Endometrium (tissue), 2 donors: ENCODE measurements at regions not wholly inside any gene's neighbourhood (a gene's known extent, or its start where the extent isn't known, plus 50 kb on each side); places are given as distances from the start of the nearest gene placed in this dataset.

Source experiments
- FAIRE-seq: peaks from 2 replicates; lab custom pipeline; 2012; peaks lifted over from hg19 to GRCh38; lab: Jason Lieb, UNC
- donor health status: control.
- donor health status: control.

DNA sequence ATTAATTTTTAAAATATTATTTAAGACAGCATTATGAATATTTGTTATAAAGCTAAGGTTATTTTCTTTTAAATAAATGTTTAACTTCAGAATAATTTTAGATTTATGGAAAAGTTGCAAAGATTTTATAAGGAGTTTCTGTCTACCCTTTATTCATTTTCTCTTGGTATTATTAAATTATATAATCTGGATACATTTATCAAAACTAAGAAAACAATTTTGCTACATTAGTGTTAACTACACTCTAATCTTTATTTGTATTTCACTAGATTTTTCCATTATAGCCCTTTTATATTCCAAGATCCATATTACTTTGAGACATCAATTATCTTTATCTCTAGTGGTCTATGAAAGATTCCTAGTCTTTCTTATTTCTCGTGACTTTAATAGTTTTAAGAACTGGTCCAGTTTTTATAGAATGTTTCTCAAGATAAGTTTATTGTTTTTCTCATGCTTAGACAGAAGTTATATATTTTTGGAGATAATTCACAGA is 1243.7 kb upstream of the PCDH9 start:
- FAIRE-seq, result peak; percentile 86

DNA sequence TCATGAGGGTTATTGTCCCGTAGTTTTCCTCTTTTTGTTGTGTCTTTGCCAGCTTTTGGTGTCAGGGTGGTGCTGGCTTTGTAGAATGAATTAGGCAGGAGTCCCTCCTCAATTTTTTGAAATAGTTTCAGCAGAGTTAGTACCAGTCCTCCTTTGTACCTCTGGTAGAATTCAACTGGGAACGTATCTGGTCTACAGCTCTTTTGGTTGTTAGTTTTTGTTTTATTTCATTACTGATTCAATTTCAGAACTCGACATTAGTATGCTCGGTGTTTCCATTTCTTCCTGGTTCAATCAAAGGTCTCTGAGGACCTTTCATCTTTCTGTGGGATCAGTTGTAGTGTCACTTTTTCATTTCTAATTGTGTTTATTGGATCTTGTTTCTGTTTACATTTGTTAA is 1237.0 kb upstream of the PCDH9 start:
- FAIRE-seq, result no peak

DNA sequence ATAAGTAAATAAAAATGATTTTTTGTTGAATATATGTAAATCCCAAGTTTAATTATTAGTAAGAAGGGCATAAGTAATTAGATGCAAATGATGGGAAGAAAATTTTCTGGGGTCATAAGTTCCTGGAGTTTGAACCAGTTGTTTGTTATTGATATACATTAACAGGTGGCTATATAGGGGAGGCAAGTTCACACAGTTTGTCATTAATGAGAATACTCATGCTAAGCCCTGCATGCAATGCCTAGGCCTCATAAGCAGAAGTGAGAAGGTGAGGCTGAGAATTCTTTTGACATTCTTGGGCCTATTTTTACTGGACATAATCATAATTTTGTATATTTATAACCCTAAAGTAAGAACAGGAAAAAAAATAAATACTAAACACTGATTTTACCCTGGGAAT is 1210.7 kb upstream of the PCDH9 start:
- no peak for FAIRE-seq

DNA sequence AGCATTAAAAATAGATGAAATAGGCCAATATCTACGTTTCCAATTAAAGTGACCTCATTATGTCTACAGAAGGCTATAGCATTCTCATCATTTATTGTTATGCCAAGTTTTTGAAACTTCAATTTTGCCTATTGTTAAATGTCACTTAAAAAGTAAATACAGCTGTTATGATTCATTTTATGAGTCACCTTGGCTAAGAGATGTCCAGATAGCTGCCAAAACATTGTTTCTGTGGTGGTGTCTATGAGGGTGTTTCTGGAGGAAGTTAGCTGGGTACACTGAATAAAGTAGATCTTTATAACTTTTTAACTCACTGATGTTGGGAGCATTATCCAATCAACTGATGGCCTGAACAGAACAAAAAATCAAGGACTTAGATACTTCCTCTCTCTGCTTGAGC is 1209.7 kb upstream of the PCDH9 start:
- no peak for FAIRE-seq

DNA sequence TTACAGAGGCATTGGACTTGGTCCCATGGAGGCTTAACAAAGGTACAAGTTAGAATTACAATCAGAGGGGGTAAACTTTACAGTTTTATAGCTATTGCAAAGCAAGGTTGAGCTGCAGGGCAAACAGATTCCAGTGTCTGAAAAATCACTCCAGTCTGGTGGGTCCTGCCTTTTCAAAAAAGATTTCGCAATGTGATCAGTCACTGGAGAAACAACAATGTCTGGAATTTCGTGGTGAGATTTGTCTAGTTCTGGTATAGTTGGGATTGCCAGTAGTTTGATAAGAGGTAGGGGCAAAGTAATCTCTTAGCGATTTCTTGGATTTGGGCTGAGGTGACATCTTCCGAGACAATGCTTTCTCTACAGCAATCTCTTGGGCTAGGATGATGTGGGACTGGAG is 1198.2 kb upstream of the PCDH9 start:
- no peak for FAIRE-seq

DNA sequence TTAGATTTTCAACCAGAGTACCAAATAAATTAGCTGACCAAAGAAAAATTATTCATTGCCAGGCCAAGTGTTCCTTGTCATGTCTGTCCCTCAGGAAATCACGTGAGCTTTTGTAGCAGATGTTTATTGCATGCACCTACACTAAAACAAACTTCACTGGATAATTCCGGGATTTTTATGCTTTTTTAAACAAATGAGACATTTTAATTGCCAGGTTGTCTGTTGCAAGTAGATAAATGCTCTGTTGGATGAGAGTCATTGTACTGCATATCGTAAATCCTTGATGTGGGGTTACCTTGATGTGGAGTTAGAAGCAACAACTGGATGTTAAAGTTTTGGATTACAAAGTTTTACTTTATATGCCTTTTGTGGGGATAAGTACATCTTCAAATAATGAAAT is 1187.7 kb upstream of the PCDH9 start:
- FAIRE-seq, result no peak

DNA sequence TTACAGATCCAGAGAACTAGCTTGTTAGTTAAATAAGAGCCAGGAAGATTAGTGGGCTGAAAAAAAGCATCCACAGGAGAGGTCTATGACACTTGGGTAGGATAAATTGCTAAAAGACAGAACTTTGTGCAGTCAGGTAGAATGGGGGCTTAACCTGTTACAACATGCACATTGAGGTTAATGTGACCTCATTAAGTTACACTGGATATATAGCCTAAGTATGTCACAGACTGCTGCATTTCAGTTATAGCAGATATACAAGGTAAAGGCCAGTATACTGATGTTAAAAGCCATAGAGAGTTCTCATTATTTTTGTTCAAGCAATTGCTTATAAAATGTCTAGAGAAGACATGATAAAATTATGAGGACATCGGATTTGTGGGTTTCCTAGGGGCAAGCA is 1179.9 kb upstream of the PCDH9 start:
- no peak for FAIRE-seq

DNA sequence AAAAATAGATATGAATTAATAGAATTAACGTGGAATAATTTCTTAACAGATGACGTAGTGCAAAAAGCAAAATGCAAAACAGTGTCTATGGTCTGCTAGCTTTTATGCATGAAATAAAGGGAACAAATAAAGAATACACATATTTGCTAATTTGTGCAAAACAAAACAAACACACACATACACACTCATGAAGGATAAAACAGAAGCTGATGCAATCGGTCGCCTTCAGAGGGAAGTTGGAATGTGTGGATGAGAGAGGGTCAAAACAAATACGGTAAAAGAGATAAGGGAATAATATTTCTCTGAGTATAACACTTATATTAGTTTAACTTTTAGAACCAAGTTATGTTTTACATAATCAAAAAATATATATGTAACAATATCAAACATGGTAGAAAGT is 1160.9 kb upstream of the PCDH9 start:
- no peak for FAIRE-seq

DNA sequence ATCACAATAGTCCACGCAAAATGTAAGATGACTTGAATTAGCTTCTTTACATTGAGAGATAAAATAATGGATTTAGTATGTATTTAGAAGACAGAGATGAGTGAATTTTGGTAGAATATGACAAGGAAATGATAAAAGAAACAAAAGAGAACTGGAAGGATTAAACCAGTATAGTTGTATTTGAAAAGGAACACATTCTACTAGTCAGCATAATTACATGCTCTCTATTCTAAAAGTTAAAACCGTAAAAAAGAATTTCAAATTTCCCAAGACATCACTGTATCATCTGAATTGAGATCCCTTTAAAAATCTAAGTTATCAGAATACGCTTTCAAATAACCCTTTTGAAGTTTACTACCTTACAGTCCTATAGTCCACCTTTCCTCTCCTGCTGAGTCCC is 1156.7 kb upstream of the PCDH9 start:
- FAIRE-seq, result no peak

DNA sequence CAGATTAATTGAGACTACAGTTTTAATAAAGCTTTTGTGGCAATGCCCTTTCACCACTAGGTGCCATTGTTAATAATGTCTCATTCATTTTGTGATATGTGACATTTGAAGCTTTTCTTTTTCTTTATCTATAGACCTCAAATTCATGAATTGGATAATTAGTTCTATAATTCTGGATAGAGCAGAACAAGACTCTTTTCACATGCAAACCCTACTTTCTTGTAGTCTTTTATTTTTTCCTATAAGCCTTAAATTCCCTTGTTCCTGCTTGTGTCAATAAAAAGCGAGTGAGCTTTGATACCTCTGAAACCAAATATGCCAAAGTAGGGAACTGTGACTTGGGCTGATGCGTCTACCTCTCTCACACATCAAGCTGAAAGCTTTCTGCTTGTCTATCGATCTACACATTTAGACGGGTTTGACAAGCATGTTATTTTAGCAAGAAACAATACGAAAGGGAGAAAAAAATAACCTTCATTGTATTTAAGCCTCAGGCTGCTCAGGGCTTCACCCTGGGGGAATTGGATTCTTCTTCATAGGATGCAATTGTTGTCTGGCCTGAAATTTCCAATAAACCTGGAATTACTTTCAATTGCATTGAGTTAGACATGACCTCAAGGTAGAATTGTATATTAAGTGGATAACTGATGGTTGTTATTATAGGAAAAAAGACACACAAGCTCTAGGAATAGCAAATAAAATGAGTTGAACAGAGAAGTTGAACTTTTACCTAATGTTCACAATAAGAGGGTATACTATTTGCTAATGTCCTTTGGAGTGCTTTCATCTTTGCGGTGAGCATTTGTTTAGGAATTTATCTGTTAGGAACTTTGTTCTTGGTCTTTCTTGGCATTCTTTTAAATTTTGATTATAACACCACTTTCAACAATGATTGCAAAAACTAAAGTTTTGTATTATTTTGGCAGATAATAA is 1150.2 kb upstream of the PCDH9 start:
- no peak for FAIRE-seq

DNA sequence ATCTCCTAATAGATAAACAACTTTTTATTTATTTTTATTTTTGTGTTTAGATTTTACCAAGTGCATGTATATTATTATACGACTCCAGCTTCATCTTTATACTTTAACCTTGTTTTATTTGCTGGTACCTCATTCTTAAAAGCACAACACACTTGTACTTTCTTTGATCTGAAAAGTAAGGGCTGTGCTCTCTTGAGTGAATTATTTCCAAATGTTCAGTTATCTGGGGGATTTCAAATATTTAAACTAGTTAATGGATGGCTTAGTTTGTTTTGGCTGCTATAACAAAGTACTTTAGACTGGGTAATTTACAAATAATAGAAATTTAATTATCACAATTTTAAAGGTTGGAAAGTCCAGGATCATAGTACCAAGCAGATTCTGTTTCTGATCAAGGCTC is 1148.2 kb upstream of the PCDH9 start:
- peak; percentile 94 for FAIRE-seq

DNA sequence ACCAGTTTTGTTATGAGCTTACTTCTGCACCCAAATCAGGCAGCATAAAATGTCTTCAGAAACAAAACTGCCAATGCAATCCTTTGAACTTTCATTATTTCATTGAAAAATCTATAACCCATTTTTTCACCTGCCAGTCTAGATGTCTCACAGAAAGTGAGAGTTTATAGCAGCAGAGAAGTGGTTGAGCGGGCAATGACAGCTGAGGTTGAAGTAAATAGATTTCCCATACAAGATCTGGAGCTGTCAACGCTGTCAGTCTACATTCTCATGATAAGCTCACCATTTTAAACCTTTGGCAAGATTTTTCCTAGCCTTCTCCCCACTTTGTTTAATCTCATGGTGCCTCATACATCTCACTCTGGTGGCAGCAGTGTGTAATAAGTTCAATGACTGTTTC is 1144.9 kb upstream of the PCDH9 start:
- FAIRE-seq, result no peak

DNA sequence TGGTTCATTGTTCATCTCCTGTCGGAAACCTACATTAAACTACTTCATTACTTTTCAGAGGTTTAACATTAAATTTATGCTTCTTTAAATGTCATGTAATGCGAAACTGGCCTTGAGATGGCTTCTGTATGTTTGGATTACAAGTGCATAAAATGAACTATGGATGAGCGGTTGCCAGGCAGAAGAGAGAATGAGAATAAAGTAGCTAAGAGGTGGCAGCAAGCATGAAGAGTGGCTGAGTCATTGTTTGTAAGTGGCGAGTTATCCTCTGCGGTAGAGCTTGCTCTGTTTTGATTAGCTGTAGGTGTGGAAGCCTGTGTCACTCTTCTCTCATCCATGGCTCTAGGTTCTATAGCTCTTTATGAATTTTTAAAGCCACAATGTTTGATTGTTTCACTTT is 1139.6 kb upstream of the PCDH9 start:
- no peak for FAIRE-seq

DNA sequence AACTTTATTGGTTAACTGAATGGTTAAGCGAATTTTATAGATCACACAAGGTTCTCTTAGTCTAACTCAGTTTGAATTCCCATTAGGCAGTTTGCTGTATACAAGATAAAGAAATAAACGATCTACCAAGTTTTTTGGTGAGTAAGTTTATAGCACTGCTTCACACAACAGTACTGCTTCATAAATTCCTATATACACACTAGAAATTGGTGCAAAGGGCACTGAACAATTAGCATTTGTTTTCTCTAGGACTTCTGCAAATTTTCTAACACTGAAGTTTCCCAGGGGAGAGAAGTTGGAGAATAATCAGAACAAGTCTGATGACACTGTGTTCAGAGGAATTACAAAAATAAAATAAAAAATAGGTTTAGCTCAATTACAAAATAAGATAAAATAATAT is 1138.8 kb upstream of the PCDH9 start:
- no peak for FAIRE-seq

DNA sequence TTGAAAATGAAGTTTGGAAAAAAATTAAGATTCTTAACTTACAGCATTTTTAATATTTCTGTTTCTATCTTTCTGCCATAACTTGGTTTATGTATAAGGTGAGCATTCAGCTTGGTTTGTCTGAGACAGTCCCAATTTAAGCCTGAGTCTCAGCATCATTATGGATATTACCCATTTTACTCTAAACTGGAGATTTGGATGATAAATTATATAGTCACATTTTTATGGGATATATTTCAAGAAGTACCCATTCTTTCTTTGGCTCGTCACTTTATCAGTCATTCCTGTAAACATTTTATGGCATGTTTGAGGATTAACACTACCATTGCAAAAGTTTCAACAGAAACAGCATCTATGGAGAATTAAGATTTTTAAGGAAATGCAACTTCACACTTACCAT is 1129.0 kb upstream of the PCDH9 start:
- FAIRE-seq, result no peak

DNA sequence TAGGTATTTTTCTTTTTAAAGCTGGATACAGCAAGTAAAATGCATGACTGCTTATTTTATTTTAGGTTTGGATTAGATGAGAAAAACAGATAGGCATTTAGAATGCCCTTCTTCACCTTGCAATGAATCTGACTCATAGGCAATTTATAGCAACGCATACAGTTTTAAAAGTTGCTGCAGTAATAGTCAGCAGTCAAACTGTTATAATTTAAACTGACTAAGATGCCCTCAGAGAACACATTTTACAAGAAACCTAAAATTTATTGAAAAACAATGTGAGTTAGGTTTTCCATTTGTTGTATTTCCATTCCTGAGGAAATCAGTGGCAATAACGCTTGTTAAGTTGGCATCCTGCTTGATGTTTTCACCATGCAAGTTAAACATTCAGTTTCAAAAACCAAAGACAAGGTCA is 1128.2 kb upstream of the PCDH9 start:
- FAIRE-seq, result no peak

DNA sequence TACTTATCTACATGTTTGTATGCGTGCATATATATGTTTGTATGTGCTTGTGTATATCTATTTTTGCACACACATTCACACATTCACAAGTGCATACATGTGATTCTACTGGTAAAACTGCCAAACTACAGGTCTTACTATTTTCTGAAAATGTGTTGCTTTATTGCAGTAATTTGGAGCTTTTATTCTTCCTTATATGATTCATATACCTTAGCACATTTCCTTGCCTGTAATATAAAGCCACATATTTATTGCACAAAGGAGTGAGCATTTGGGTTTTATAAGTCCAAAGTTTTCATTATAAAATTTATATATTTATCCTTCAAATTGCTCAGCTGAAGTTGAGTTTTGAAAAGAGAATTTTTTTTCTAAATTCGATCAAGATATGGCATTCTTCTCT is 1120.4 kb upstream of the PCDH9 start:
- no peak for FAIRE-seq

DNA sequence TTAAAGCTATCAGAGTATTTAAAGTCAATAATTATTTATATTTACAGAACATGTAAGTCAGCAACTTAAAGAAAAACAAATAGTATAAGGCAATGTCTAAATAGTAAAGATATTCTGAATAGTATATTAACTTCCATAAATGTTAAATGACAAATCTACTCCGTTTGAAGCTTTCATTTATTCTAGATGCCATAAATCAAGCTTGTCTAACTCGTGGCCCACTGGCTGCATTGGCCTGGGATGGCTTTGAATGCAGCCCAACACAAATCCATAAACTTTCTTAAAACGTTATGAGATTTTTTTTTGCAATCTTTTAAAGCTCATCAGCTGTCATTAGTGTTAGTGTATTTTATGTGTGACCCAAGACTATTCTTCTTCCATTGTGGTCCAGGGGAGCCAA is 1117.1 kb upstream of the PCDH9 start:
- no peak for FAIRE-seq

DNA sequence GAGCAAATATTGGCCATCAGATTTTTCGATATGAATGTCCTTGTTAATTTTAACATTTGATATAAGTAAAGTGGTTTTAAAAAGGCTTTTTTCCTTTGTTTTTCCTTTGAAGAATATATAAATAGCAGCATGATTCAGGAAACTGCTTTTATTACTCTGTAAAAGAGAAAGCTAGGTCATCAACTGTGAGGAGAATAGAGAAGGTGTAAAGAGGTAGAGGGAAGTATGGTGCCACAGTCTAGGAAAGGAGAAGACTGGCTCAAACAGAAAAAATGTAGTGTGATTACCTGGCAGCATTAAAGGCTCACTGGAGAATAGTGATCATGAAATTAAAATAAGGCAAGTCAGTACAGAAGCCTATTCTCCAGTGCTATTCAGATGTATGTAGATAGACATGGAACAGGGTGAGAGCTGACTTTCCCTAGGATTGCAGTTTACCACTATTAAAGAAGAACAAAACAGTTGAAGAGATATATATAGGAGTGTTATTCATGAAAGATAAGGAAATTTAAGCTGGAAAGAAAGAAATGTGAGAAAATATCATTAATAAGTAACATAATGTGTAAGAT is 1115.9 kb upstream of the PCDH9 start:
- FAIRE-seq, result no peak

DNA sequence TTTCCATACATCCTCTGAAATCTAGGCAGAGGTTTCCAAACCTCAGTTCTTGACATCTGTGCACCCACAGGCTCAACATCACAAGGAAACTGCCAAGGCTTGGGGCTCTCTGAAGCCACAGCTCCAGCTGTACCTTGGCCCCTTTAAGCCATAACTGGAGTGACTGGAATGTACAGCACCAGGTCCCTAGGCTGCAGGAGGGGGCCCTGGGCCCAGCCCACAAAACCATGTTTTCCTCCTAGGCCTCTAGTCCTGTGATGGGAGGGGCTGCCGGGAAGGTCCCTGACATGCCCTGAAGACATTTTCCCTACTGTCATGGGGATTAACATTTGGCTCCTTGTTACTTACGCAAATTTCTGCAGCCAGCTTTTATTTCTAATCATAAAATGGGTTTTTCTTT is 1093.0 kb upstream of the PCDH9 start:
- FAIRE-seq, result no peak

DNA sequence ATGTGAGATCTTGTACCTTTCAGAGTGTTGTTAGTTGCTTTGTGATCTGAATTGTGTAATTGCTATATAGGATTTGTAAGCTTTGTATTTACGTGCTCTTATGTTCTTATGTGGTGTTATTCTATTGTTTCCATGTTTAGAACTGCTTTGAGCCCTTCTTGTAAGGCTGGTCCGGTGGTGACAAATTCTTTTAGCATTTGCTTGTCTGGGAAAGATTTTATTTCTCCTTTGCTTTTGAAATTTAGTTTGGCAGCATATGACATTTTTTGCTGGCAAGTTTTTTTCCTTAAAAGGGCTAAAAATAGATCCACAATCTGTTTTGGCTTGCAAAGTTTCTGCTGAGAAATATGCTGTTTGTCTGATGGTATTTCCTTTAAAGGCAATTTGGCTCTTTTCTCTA is 1089.2 kb upstream of the PCDH9 start:
- FAIRE-seq, result no peak

DNA sequence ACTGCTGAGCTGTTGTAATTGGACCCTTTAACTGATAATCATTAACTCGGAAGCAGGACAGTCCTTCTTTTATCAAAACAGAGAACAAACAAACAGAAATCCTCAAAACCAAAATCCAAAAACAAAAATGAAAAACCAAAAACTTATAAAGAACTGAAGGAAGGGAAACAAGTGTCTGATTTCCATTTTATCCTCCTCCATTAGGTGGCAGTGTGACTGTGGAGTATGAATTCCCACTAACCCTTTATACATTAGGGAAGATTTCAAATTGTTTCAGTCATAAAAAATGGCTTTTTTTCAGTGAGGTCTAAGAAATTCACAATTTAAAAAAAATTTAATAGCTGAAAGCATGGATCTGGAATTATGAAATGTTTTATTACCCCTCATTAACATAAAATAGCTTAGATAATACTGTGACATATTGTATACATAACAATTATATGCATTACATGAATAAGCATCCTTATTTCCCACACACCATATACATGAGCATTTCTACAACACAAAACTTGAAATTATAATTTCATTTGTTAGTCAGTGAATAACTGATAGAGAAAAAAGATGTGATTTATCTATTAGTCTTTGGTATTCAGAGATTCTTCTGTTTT is 1074.3 kb upstream of the PCDH9 start:
- peak; percentile 79 for FAIRE-seq

DNA sequence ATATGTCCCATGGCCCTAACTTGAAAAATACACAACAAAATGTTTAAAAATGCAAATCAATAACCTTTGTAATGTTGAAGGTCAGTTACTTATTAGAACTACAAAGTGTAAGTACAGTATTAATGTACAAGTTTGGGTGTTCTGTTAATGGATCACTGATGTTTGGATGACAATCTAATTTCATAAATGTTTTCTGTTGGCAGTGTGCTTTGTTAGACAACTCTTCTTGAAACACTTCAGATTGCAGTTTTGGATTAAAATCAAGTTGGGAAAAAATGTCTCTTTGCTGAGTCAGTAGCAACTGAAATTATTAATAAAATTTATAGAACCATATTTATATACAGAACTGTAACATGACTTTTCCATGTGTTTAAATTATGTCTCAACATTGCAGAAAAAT is 1063.5 kb upstream of the PCDH9 start:
- no peak for FAIRE-seq
